GM06990 (cell line): ENCODE measurements at regions not wholly inside any gene's neighbourhood (a gene's known extent, or its start where the extent isn't known, plus 50 kb on each side); places are given as distances from the start of the nearest gene placed in this dataset.

Experiments
- DNase-seq: peaks from one replicate; pipeline ENCODE4 v3.0.0-alpha.2; 2011; ENCODE audit not compliant: insufficient read length; ENCODE audit errors: extremely low read depth
- H3K27me3 ChIP-seq: replicated peaks from 2 replicates; pipeline ENCODE4 v1.6.0; 2011; ENCODE audit warnings: low read length; ENCODE audit not compliant: control insufficient read depth, insufficient read depth
- H3K36me3 ChIP-seq: 2 replicates; pipeline ENCODE4 v1.5.1; 2011; ENCODE audit warnings: low read length; ENCODE audit not compliant: control insufficient read depth, insufficient read depth
- H3K4me3 ChIP-seq: replicated peaks from 2 replicates; pipeline ENCODE4 v1.5.1; 2011; ENCODE audit warnings: low read depth, mild to moderate bottlenecking, control low read depth, low read length
- TF ChIP-seq, protein P1 (sequence below): IDR thresholded peaks from 2 replicates; pipeline ENCODE4 v1.5.1; 2011; ENCODE audit warnings: low read length, control low read depth, mild to moderate bottlenecking, inconsistent platforms; ENCODE audit not compliant: insufficient read depth, poor library complexity, severe bottlenecking

DNA sequence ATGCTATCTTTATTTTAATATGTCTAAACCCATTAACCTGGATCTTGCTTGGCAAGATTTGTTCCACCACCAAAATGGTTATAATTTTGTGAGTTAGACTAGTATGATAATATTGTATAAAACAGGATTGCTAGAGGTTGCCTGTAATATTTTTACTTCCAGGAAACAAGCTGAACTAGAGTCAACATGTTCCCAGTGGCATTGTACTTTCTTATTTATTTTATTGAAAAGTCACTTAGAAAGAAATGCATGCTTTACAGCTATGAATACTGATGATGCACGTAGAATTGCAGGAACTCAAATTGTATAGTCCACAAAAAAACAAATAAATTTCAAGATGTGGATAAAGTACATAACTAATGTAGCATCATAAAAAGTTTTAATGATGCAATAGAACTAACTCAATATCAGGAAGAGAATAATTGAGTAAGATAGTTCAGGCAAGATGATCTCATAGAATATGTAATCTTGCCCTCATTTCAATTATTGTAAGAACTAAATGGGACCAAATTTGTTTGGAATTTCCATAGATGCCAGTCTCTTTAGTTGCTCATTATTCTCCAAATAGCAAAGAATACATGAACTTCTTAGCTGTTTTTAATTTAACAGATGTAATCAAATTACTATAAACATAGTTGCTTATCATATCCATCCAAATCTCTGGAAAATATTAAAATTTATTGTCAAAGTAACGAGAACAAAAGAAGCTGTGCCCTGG lies 451.8 kb downstream of the COL12A1 start:
- no peaks in the 10 kb centered on the region for H3K36me3 ChIP-seq
- no peak for DNase-seq
- no peak overlapping the region for H3K4me3 ChIP-seq
- TF ChIP-seq, protein P1, sequence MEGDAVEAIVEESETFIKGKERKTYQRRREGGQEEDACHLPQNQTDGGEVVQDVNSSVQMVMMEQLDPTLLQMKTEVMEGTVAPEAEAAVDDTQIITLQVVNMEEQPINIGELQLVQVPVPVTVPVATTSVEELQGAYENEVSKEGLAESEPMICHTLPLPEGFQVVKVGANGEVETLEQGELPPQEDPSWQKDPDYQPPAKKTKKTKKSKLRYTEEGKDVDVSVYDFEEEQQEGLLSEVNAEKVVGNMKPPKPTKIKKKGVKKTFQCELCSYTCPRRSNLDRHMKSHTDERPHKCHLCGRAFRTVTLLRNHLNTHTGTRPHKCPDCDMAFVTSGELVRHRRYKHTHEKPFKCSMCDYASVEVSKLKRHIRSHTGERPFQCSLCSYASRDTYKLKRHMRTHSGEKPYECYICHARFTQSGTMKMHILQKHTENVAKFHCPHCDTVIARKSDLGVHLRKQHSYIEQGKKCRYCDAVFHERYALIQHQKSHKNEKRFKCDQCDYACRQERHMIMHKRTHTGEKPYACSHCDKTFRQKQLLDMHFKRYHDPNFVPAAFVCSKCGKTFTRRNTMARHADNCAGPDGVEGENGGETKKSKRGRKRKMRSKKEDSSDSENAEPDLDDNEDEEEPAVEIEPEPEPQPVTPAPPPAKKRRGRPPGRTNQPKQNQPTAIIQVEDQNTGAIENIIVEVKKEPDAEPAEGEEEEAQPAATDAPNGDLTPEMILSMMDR, result no peak
- no peaks in the 10 kb centered on the region for H3K27me3 ChIP-seq

DNA sequence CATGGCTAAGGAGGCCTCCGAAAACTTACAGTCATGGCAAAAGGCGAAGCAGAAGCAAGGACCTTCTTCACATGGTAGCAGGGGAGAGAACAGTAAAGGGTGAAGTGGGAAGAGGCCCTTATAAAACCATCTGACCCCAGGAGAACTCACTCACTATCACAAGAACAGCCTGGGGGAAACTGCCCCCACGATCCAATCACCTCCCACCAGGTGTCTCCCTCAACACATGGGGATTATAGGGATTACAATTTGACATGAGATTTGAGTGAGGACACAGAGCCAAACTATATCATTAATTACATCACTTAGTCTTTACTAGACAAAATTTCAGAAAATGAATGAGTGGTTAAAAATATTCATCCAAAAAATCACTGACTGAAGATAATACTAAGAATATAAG lies 453.6 kb downstream of the COL12A1 start:
- Histone ChIP-seq H3K36me3 (no peaks in the 10 kb centered on the region), H3K4me3 (no peak overlapping the region), H3K27me3 (no peaks in the 10 kb centered on the region)
- DNase-seq, result no peak
- TF ChIP-seq, protein P1, result no peak

DNA sequence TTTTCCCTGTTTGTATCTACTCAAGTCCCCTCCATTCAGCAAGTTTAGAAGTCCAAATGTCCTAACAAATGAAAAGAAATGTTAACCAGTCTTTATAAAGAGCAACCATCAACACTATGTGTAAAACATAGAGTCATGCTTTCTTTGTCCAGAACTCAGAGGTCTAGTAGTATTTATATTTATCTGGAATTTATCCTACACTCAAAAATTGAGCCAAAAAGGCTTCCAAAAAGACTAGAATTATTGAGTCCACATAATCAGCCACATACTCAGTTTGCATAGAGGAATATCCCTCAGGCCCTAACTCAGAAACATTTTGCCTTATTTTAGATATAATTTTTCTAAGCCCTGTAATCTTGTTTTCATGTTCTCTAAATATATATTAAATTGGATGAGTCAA lies 455.0 kb downstream of the COL12A1 start:
- Histone ChIP-seq H3K4me3 (no peak overlapping the region), H3K27me3 (no peaks in the 10 kb centered on the region), H3K36me3 (no peaks in the 10 kb centered on the region)
- TF ChIP-seq, protein P1, result no peak
- DNase-seq, result no peak

DNA sequence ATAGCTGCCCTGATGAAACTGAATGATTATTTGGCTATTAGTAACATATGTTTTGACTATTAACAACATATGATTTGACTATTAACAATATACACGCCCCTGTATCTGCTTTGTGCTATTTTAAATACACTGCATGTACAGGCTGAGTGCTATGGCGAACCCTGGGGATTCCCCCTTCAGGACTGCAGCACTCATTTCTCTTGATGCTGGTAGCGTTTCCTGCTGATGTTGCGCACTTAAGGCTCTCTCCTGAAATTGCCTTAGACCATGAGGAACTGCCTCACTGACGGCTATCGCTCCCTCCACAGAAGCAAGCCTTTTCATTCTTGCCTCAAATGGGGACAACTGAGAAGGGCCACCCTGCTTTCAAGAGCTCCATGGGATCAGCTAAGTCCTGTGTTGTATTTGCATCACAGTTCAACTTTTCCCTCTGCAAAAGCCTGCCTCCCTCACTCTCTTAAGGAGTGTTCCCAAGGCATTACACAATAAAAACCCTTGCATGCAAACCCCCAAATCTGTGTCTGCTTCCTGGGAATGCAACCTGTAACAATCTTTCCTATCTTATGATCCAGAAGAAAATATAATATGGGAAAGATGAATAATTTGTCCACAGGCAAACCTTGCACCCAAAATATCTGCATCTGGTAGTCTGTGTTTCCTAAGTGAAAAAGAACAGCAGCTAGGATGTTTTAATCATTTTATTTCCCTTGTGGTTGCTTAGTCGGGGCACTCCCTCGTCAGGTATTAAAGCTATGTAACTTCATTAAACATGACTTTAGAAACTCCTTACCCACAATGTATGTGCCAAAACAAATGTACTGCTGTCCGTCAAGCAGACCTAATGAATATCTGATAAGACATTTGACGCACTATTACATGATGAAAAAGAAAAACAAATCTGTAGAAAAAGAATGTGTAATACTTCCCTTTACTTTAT lies 456.4 kb downstream of the COL12A1 start:
- H3K36me3 ChIP-seq, result no peaks in the 10 kb centered on the region
- TF ChIP-seq, protein P1, result no peak
- DNase-seq, result peak; percentile 13
- H3K4me3 ChIP-seq, result no peak overlapping the region
- no peaks in the 10 kb centered on the region for H3K27me3 ChIP-seq

DNA sequence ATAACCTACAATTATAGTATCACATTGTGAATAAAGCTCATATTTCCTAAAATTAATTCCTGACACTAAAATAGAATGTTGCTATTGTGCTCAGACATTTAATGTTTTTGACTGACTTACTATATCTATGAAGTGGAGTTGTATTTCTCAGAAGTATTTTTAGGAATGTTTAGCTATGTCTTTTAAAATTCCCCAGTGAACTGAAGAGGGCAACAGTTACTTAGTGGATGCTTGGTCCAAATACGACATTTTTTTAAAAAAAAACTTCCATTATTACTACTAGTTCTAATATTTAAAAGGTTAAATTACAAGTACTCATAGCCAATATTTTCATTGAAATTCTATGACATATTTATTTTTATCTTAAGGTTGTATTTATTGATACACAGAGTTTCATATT lies 460.2 kb downstream of the COL12A1 start:
- Histone ChIP-seq H3K4me3 (no peak overlapping the region), H3K36me3 (no peaks in the 10 kb centered on the region)
- TF ChIP-seq, protein P1, result no peak

More for the DNA sequence above, 460.2 kb downstream of the COL12A1 start:
- no peak for DNase-seq
- H3K27me3 ChIP-seq, result no peaks in the 10 kb centered on the region
